Psoas muscle (tissue), 7 donors: ENCODE measurements at regions not wholly inside any gene's neighbourhood (a gene's known extent, or its start where the extent isn't known, plus 50 kb on each side); places are given as distances from the start of the nearest gene placed in this dataset.

Experiments used
- ATAC-seq, 4 donors: fragments of 200-7000 bp; cut with Tn5 transposase; one replicate each; pipeline ENCODE4 v1.9.1; 2020; ENCODE audit warnings: moderate library complexity in 3 of 4, mild to moderate bottlenecking in 2 of 4
- DNase-seq, 2 donors: peaks; one replicate each; pipeline ENCODE4 v3.0.0-alpha.2; 2020
- H3K27ac ChIP-seq: fragments of 200-600 bp; one replicate; pipeline ENCODE4 v1.8.0; 2022
- H3K27me3 ChIP-seq, 3 donors: fragments of 200-600 bp in 1 of 3; one replicate each; pipeline versions ENCODE4 v1.6.1 to v1.8.0; 2013 to 2022; ENCODE audit warnings: low read length in 2 of 3, mild to moderate bottlenecking in 2 of 3, moderate library complexity in 1 of 3; ENCODE audit not compliant: insufficient read depth in 3 of 3
- H3K36me3 ChIP-seq, 2 donors: fragments of 200-600 bp in 1 of 2; one replicate each; pipeline versions ENCODE4 v1.6.1 to v1.8.0; 2013 to 2022; ENCODE audit warnings: low read depth in 1 of 2, mild to moderate bottlenecking in 1 of 2, moderate library complexity in 1 of 2; ENCODE audit not compliant: insufficient read depth in 1 of 2
- H3K4me1 ChIP-seq: fragments of 200-600 bp; one replicate; pipeline ENCODE4 v1.8.0; 2022
- H3K4me3 ChIP-seq: fragments of 200-600 bp; one replicate; pipeline ENCODE4 v1.8.0; 2022; ENCODE audit warnings: mild to moderate bottlenecking
- H3K9me3 ChIP-seq: fragments of 200-600 bp; one replicate; pipeline ENCODE4 v1.8.0; 2022
- WGBS, 3 donors: extraction: QIAGEN DNeasy Blood & Tissue Kit; methylation state at CpG; one replicate each; pipeline versions ENCODE4 v1.1.6 to v1.1.7; 2013; 5-methylcytosine and 5-hydroxymethylcytosine counted together
- intact Hi-C, 2 donors: fragments of 100-400 bp; cut with DNase I; formaldehyde crosslinking; loops; one replicate each; pipeline versions ENCODE4 v1.11.0 to v1.14.2; 2022
- TF ChIP-seq, protein P1 (sequence below): fragments of 200-600 bp; IDR thresholded peaks from one replicate; pipeline ENCODE4 v1.8.0; 2022; ENCODE audit warnings: antibody characterized with exemption
- donor health status: healthy with polysubstance abuse.
- donor health status: DM: no; HTN: no; CAD: no; lungs with moderate emphysema.
- donor health status: Bipolar disorder and iron deficiency.
- donor health status: healthy.
- donor health status: DM: yes; HTN: yes; CAD: no.
- donor health status: DM: no; HTN: no; CAD: no.
- donor health status: DM: yes; HTN: yes; CAD: no.

DNA sequence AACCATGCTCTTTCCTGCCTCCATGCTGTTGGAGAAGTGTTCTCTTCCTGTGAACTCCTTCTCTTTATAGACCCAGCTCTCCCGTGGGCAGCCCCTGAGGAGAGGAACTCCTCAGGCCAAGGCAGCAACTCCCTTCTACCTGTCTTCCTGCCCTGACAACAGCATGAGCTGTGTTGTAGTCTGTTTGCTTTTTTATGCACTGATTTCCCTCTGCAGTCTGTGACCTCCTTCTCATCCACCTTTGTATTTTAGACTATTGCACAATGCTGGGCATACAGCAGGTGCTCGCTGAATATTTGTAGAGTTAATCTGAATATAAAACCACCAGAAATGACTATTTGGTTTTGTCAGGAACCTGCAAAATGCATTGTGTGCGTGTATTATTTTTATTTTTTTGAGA lies 152.2 kb upstream of the CHD6 start:
- H3K4me3 ChIP-seq: no peak overlapping the region
- TF ChIP-seq, protein P1, sequence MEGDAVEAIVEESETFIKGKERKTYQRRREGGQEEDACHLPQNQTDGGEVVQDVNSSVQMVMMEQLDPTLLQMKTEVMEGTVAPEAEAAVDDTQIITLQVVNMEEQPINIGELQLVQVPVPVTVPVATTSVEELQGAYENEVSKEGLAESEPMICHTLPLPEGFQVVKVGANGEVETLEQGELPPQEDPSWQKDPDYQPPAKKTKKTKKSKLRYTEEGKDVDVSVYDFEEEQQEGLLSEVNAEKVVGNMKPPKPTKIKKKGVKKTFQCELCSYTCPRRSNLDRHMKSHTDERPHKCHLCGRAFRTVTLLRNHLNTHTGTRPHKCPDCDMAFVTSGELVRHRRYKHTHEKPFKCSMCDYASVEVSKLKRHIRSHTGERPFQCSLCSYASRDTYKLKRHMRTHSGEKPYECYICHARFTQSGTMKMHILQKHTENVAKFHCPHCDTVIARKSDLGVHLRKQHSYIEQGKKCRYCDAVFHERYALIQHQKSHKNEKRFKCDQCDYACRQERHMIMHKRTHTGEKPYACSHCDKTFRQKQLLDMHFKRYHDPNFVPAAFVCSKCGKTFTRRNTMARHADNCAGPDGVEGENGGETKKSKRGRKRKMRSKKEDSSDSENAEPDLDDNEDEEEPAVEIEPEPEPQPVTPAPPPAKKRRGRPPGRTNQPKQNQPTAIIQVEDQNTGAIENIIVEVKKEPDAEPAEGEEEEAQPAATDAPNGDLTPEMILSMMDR: no peak
- H3K9me3 ChIP-seq: no peaks in the 10 kb centered on the region
- H3K36me3 ChIP-seq: no peaks in the 10 kb centered on the region
- no peak overlapping the region for H3K27ac ChIP-seq
- H3K27me3 ChIP-seq: peaks cover 0 to 3% (median 0%) of the 10 kb centered on the region in 3 donors
- intact Hi-C loops: no loop called here
- ATAC-seq (no peak), DNase-seq (no peak)
- H3K4me1 ChIP-seq: no peaks in the 10 kb centered on the region
- WGBS, 3 donors: 52 to 67% (median 58%) methylated on average over 3 of the region's 3 CpGs

DNA sequence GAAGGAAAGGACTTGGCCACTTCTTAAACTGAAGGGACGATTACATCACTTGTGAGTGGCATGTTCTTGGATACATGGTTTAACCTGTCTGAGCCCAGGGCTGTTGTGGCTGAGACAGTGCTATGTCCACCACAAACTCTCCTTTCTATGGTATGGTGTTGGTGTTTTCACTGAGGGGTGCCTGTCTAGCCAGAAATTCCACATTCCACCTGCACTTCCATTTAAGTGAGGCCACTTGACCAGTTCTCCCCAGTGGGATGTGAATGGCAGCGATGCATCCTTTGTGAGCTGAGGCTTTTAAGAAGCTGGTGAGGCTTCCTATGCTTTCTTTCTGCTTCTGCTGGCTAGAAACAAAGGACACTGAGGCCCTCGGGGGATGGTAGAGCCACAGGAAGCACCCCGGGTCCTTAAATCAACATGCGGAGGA lies 151.4 kb upstream of the CHD6 start:
- H3K27me3 ChIP-seq: peaks cover 0 to 3% (median 0%) of the 10 kb centered on the region in 3 donors
- no peaks in the 10 kb centered on the region for H3K36me3 ChIP-seq
- no peak overlapping the region for H3K27ac ChIP-seq
- no peaks in the 10 kb centered on the region for H3K4me1 ChIP-seq
- WGBS, 3 donors: 45 to 52% (median 46%) methylated on average over 5 of the region's 5 CpGs
- no peaks in the 10 kb centered on the region for H3K9me3 ChIP-seq
- TF ChIP-seq, protein P1: no peak
- no peak overlapping the region for H3K4me3 ChIP-seq
- no peak for ATAC-seq
- intact Hi-C loops: no loop called here
- no peak for DNase-seq

DNA sequence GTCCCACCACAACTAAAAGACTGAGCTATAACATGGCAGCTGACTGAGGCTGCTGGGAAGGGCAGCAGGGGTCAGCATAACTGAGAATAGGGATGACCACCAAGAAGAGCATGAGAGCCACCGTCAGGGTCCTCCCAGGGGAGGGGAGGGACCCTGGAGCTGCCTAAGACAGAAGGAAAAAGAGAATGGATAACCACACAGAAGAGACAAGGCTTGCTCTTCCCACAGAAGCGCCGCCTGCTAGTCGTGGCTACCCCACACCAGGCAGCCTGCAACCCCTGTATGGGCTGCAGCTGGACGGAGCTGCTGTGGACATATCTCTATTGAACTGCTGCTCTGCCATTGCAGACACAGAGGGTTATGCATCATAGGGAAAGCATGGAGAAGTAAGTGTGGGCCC lies 132.0 kb upstream of the CHD6 start:
- Histone ChIP-seq H3K27ac (no peak overlapping the region), H3K27me3 (peaks cover 3 to 6% (median 5%) of the 10 kb centered on the region in 3 donors), H3K9me3 (no peaks in the 10 kb centered on the region), H3K36me3 (no peaks in the 10 kb centered on the region), H3K4me3 (no peak overlapping the region), H3K4me1 (no peaks in the 10 kb centered on the region)
- TF ChIP-seq, protein P1: no peak
- WGBS, 3 donors: 68 to 71% (median 70%) methylated on average over 5 of the region's 5 CpGs
- intact Hi-C loops: no loop called here
- no peak for ATAC-seq
- no peak for DNase-seq

- WGBS, 3 donors: 73 to 75% (median 75%) methylated on average over 7 of the region's 7 CpGs
- no peak overlapping the region for H3K4me3 ChIP-seq
These were observed 130.8 kb upstream of the CHD6 start for GRCh38 chr20:41748756-41749582.

More at GRCh38 chr20:41748756-41749582, 130.8 kb upstream of the CHD6 start:
- TF ChIP-seq, protein P1: no peak
- Histone ChIP-seq H3K27ac (no peak overlapping the region), H3K36me3 (no peaks in the 10 kb centered on the region), H3K27me3 (peaks cover 3 to 6% (median 5%) of the 10 kb centered on the region in 3 donors), H3K4me1 (no peaks in the 10 kb centered on the region), H3K9me3 (no peaks in the 10 kb centered on the region)
- DNase-seq (no peak), ATAC-seq (no peak)
- intact Hi-C loops: no loop called here
